Activated CD4-positive, alpha-beta T cell treated with anti-CD3 and anti-CD28 coated beads, Interleukin-2, Interleukin-6, amounts not matched to agents 100 ng/mL and 50 ng/mL, durations not matched to agents 16 hours and 8 hours (primary cell): ENCODE measurements at regions not wholly inside any gene's neighbourhood (a gene's known extent, or its start where the extent isn't known, plus 50 kb on each side); places are given as distances from the start of the nearest gene placed in this dataset.

Experiments
- DNase-seq: peaks from one replicate; pipeline ENCODE4 v3.0.0-alpha.2; 2020

GRCh38 chr13:44058067-44058466, 178.4 kb downstream of the LACC1 start:
- no peak for DNase-seq

GRCh38 chr13:44058624-44059215, 179.0 kb downstream of the LACC1 start:
- no peak for DNase-seq

GRCh38 chr13:44061876-44062275, 182.2 kb downstream of the LACC1 start:
- no peak for DNase-seq

- no peak for DNase-seq
Measured at GRCh38 chr13:44063467-44063866, 183.8 kb downstream of the LACC1 start.

GRCh38 chr13:44063881-44064280, 184.2 kb downstream of the LACC1 start:
- DNase-seq, result no peak

GRCh38 chr13:44064357-44064756, 184.7 kb downstream of the LACC1 start:
- DNase-seq, result no peak

GRCh38 chr13:44068169-44068568, 188.5 kb downstream of the LACC1 start:
- DNase-seq, result no peak

- DNase-seq, result no peak
Measured at GRCh38 chr13:44068737-44069136, 189.0 kb downstream of the LACC1 start.

- no peak for DNase-seq
Measured at GRCh38 chr13:44072536-44072935, 192.8 kb downstream of the LACC1 start.

- DNase-seq, result no peak
Measured at GRCh38 chr13:44074611-44075010, 194.9 kb downstream of the LACC1 start.

- no peak for DNase-seq
Measured at GRCh38 chr13:44075113-44075512, 195.4 kb downstream of the LACC1 start.

GRCh38 chr13:44078806-44079376, 199.2 kb downstream of the LACC1 start:
- DNase-seq, result no peak

- DNase-seq, result no peak
Measured at GRCh38 chr13:44079413-44080205, 199.9 kb downstream of the LACC1 start.

- no peak for DNase-seq
Measured at GRCh38 chr13:44084146-44084545, 204.4 kb downstream of the LACC1 start.

GRCh38 chr13:44086389-44086788, 206.7 kb downstream of the LACC1 start:
- DNase-seq, result no peak

GRCh38 chr13:44088411-44088810, 208.7 kb downstream of the LACC1 start:
- no peak for DNase-seq

GRCh38 chr13:44088991-44089413, 209.3 kb downstream of the LACC1 start:
- DNase-seq, result peak; percentile 3

- no peak for DNase-seq
Measured at GRCh38 chr13:44089452-44089851, 209.7 kb downstream of the LACC1 start.

GRCh38 chr13:44092078-44092970, 212.6 kb downstream of the LACC1 start:
- DNase-seq, result no peak

- DNase-seq, result no peak
Measured at GRCh38 chr13:44093607-44094564, 214.2 kb downstream of the LACC1 start.

- DNase-seq, result no peak
Measured at GRCh38 chr13:44096901-44097300, 217.2 kb downstream of the LACC1 start.

GRCh38 chr13:44098559-44098958, 218.9 kb downstream of the LACC1 start:
- DNase-seq, result no peak
